ENCODE measurements at regions not wholly inside any gene's neighbourhood (a gene's known extent, or its start where the extent isn't known, plus 50 kb on each side); places are given as distances from the start of the nearest gene placed in this dataset.

- H3K9me3 ChIP-seq = no peaks in the 10 kb centered on the region
- no peaks in the 10 kb centered on the region for H3K36me3 ChIP-seq
- DNase-seq (no peak), ATAC-seq (peak in 3 of 4 donors; percentile 37 to 74 (median 58))
- no peaks in the 10 kb centered on the region for H3K4me1 ChIP-seq
- peaks cover 3 to 4% of the 10 kb centered on the region in 2 donors for H3K27me3 ChIP-seq
- intact Hi-C loops (cut with DNase I) = no loop called here
- no peak overlapping the region for H3K27ac ChIP-seq
- no peak for TF ChIP-seq POLR2A (IDR thresholded peaks at IDR 0.05)
- TF ChIP-seq, protein P1, sequence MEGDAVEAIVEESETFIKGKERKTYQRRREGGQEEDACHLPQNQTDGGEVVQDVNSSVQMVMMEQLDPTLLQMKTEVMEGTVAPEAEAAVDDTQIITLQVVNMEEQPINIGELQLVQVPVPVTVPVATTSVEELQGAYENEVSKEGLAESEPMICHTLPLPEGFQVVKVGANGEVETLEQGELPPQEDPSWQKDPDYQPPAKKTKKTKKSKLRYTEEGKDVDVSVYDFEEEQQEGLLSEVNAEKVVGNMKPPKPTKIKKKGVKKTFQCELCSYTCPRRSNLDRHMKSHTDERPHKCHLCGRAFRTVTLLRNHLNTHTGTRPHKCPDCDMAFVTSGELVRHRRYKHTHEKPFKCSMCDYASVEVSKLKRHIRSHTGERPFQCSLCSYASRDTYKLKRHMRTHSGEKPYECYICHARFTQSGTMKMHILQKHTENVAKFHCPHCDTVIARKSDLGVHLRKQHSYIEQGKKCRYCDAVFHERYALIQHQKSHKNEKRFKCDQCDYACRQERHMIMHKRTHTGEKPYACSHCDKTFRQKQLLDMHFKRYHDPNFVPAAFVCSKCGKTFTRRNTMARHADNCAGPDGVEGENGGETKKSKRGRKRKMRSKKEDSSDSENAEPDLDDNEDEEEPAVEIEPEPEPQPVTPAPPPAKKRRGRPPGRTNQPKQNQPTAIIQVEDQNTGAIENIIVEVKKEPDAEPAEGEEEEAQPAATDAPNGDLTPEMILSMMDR (IDR thresholded peaks at IDR 0.05) = no peak
- no peak overlapping the region for H3K4me3 ChIP-seq
- 7% methylated on average over 3 of the region's 4 CpGs for WGBS (ENCODE audit: insufficient coverage, low coverage, low lambda C conversion rate, missing lambda C conversion rate)
Measured at GRCh38 chrX:111041018-111041462, 55.0 kb upstream of the PAK3 start.

- Histone ChIP-seq H3K9me3 (no peaks in the 10 kb centered on the region), H3K27ac (no peak overlapping the region), H3K4me3 (no peak overlapping the region), H3K36me3 (no peaks in the 10 kb centered on the region), H3K4me1 (no peaks in the 10 kb centered on the region), H3K27me3 (peaks cover 3 to 4% of the 10 kb centered on the region in 2 donors)
- DNase-seq = no peak
- TF ChIP-seq, protein P1 (IDR thresholded peaks at IDR 0.05) = no peak
- no peak for TF ChIP-seq POLR2A (IDR thresholded peaks at IDR 0.05)
- WGBS (ENCODE audit: insufficient coverage, low coverage, low lambda C conversion rate, missing lambda C conversion rate) = 17% methylated on average over 3 of the region's 3 CpGs
- intact Hi-C loops (cut with DNase I) = no loop called here
- no peak for ATAC-seq
Measured at GRCh38 chrX:111040377-111041017, 55.5 kb upstream of the PAK3 start.

DNA sequence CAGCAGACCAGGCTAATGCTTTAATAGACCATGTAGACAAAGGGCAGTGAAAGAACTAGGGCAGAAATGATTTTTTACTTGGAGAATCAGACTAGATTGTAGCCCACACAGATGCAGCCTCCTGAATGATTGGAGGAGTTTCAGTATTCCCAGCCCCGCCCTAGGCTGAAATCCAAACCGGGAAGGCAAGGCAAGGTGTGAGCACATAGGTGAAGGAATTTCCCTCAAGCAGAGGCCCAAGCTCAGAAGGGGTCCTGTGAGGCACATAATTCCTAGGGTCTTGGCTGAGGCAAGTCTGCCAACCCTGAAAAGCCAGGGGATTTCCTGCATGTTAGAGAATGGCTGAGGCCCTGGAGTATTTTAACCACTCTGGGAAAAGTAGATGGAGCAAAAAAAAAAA is 56.4 kb upstream of the PAK3 start:
- Histone ChIP-seq H3K9me3 (no peaks in the 10 kb centered on the region), H3K4me3 (no peak overlapping the region), H3K27me3 (peaks cover 3 to 4% of the 10 kb centered on the region in 2 donors), H3K27ac (no peak overlapping the region), H3K4me1 (no peaks in the 10 kb centered on the region), H3K36me3 (no peaks in the 10 kb centered on the region)
- TF ChIP-seq POLR2A (IDR thresholded peaks at IDR 0.05) = no peak
- TF ChIP-seq, protein P1 (IDR thresholded peaks at IDR 0.05) = no peak
- 28% methylated on average over 2 of the region's 2 CpGs for WGBS (ENCODE audit: insufficient coverage, low coverage, low lambda C conversion rate, missing lambda C conversion rate)
- intact Hi-C loops (cut with DNase I) = no loop called here
- no peak for ATAC-seq
- no peak for DNase-seq

DNA sequence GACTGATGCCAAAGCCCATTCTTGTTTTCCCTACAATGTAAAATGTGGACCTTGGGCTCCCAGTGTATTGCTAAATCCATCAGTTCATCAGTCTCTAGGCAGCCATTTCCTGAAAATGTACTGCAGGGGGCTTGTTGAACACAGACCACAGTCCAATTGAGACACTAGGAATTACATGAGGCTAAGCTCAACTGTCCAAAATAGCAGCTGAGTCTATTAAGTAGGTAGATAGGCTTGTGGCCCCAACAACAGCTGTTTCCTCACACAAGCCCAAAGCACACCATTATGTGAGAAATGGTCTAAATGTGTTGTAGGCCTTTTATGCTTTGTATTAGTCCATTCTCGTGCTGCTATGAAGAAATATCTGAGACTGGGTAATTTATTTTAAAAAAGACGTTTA is 60.0 kb upstream of the PAK3 start:
- H3K4me3 ChIP-seq = no peak overlapping the region
- TF ChIP-seq, protein P1 (IDR thresholded peaks at IDR 0.05) = no peak
- no peak for TF ChIP-seq POLR2A (IDR thresholded peaks at IDR 0.05)
- ATAC-seq (no peak), DNase-seq (no peak)
- peaks cover 3 to 4% of the 10 kb centered on the region in 2 donors for H3K27me3 ChIP-seq
- no peaks in the 10 kb centered on the region for H3K9me3 ChIP-seq
- H3K4me1 ChIP-seq = no peaks in the 10 kb centered on the region
- no peaks in the 10 kb centered on the region for H3K36me3 ChIP-seq
- intact Hi-C loops (cut with DNase I) = no loop called here
- H3K27ac ChIP-seq = no peak overlapping the region
- WGBS (ENCODE audit: insufficient coverage, low coverage, low lambda C conversion rate, missing lambda C conversion rate) = 25% methylated on average over 2 of the region's 2 CpGs

Measured in right lobe of liver (tissue), 6 donors.